ENCODE measurements at regions not wholly inside any gene's neighbourhood (a gene's known extent, or its start where the extent isn't known, plus 50 kb on each side); places are given as distances from the start of the nearest gene placed in this dataset.

DNA sequence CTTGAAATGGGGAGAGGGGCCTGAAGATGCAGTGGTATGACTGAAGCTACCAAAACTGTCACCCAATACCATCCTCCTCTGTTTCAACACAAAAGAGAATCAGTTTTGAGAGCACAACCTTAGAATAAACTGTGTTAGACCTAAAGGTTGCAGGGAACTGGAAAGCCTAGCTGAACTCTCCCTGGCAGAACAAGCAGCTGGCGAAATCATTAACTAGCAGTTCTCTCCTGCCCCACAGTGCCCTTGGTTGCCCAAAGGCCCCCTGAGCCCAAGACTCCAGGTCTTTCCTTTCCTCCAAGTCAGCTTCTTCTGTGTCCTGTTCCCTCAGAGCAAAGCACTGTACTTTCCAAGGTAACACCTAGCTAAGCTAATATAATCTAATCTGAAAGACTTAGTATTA lies 135.4 kb upstream of the SLC30A5 start:
- no peak for DNase-seq

- DNase-seq = no peak
Measured at GRCh38 chr5:68960456-68960855, 133.4 kb upstream of the SLC30A5 start.

DNA sequence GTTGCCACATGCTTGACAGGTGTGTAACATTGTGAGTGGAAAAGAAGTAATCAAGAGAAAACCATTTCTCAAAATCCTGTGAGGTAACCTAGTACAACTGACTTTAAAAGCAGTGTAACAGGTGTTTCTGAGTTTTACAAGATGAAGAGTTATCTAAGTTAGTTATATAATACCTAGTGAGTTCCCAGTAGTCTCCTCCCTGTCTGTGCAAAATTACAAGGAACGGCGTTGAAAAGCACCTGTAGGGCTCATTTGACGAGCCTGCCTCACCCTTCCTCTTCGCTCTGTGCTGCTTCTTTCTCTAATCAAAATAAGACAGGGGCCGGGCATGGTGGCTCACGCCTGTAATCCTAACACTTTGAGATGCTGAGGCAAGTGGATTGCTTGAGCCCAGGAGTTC lies 132.9 kb upstream of the SLC30A5 start:
- no peak for DNase-seq

DNA sequence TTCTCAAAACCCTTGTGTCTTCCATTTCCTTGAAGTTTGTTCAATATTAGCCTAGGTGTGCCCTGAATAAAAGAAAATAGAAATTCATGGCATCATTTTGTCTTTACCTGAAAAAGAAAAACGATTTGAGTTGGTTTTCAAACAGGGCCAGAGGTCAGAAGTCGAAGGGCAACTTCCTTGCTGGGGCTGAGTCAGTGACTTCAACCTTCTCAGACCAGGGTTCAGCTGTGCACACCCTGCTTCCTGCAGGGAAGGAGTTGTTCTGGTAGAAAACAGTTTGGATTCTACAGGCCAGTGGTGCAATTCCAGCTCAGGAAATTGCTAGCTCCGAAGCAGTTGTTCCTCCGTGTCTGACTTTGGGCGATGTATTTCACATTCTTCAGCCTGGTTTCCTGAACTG lies 132.1 kb upstream of the SLC30A5 start:
- DNase-seq = no peak

GRCh38 chr5:68962757-68963484 lies 130.9 kb upstream of the SLC30A5 start:
- DNase-seq = peak; percentile 60

DNA sequence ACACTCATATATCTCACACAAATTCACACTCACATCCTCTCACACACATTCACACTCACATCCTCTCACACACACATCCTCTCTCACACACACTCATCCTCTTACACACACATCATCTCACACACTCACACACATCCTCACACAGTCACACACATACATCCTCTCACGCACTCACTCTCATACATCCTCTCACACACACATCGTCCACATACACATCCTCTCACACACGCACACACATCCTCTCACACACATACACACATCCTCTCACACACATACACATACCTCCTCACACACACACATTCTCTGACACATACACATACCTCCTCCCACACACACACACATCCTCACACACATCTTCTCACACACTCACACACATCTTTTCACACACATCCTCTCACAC lies 129.1 kb upstream of the SLC30A5 start:
- DNase-seq = no peak

DNA sequence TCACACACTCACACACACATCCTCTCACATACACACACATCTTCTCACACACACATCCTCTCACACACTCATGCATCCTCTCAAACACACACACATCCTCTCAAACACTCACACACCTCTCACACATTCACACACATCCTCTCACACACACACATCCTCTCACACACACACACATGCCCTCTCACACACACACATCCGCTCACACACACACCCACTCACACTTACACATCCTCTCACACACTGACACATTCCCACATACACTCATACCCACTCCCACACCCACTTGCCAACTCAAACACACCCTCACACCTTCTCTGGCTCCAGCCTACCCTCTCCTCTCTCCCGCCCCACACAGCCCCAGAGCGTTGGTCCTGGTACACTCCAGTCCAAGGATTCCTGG lies 127.9 kb upstream of the SLC30A5 start:
- no peak for DNase-seq

DNA sequence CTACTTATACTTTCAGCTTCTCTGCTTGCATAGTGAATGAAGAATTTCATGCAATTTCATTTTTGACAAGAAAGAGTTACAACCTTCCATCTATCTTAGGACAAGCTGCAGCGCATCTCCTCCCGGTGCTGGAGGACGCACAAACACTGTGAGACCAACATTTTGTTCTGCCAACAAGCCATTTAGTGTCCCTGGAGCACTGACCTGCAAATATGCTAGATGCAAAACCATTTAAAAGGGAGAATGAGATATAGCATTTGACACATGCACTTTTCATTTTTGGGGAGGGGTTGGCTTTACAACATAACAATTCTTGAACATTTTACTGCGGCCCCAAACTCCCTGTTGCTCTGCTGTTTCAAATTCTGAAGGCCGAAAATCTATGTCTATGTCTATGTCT lies 127.2 kb upstream of the SLC30A5 start:
- DNase-seq = no peak

DNA sequence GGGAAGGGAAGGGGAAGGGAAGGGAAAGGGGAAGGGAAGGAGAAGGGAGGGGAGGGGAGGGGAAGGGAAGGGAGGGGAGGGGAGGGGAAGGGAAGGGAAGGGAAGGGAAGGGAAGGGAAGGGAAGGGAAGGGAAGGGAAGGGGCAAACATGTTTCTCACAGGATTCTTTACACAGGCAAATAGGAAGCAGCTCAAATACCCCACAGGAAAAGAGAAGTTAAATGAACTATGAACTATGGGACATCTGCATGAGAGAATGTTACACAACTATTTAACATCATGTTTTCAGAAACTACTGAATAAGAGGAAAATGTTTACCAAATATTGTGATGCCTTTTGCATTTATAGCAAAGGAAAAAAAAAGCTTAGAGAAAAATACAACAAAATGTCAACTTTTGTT lies 125.4 kb upstream of the SLC30A5 start:
- DNase-seq = no peak

- DNase-seq = no peak
Measured at GRCh38 chr5:68970617-68971016, 123.2 kb upstream of the SLC30A5 start.

GRCh38 chr5:68973696-68974095 lies 120.1 kb upstream of the SLC30A5 start:
- no peak for DNase-seq

DNA sequence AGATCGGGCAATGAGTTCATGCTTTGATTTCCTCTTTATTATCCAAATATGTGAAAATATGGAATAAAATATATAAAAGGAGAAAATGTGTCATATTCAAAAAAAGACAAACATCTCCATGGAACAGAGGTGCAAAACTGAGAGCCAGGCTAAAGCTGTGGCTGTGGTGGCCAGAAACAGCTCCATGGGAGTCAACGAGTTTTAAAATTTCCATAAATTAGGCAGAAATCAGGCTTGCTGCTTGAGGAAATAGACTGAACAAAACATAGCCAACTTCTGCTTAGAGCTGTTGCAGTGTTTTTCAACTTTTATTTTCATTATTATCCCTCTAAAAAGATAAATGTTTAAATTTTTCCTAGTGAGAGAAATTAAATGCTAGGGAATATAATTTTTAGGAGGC lies 110.8 kb upstream of the SLC30A5 start:
- no peak for DNase-seq

- no peak for DNase-seq
Measured at GRCh38 chr5:68983959-68984358, 109.9 kb upstream of the SLC30A5 start.

DNA sequence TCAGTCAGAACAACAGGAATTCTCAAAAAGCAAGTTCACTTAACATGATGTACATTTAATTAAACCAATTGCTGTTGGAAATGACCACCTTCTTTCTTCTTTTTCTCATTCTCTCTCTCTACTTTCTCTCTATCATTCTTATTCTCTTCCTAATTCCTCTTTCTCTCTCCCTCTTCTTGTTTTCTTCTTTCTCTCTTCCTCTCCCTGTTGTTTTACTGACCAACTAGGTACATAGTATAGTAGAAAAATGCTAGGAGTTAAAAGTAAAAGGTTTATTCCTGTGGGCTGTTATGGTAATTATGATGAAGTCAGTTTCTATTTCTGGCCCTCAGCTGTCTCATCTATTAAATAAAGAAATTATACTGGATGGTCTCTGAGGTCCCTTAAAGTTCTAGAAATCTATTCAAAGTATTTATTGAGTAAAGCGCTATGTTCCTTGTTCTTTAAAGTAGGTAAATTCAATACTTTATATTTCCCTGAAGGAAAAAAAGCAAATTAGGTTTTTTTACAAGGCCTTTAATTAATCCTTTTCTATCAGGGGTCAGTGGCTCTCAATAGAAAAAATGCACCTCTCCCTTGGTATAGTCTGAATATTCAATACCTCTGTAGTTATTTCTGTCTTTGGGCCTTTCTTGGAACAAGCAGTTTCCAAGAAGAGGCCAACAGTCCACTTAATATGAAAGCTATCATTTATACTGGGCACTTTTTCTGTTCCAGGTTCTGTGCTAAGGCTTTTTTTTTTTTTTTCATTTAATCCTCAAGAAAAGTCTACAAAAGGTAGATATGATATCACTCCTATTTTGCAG lies 102.3 kb upstream of the SLC30A5 start:
- no peak for DNase-seq

GRCh38 chr5:68994645-68995044 lies 99.2 kb upstream of the SLC30A5 start:
- DNase-seq = no peak

DNA sequence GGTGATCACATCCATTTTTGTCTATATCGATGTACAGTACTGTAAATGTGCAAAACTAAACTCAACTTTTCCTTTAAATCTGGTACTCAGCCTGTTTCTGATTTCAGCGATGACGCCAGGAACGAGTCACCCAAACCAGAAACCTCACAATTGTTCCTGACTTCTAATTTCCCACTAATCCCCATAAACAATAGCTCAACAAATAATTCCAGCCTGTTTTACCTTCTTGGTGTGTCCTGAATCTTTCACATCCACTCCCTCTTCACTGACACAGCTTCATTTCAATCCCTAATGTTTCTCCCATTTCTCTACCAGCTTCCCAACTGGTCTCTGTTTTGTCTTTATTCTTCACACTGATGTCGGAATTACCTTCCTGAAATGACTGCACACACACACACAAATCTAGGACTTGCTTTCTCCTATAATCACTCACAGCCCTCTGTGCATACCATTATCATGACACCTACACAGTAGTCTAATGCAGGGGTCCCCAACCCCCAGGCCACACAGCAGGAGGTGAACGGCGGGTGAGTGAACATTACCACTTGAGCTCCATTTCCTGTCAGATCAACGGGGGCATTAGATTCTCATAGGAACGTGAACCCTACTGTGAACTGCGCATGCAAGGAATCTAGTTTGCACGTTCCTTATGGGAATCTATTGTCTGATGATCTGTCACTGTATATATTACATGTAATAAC lies 97.8 kb upstream of the SLC30A5 start:
- peak; percentile 65 for DNase-seq

- DNase-seq = peak; percentile 26
Measured at GRCh38 chr5:68999181-68999580, 94.6 kb upstream of the SLC30A5 start.

- no peak for DNase-seq
Measured at GRCh38 chr5:69000216-69000919, 93.4 kb upstream of the SLC30A5 start.

- DNase-seq = no peak
Measured at GRCh38 chr5:69000949-69001348, 92.9 kb upstream of the SLC30A5 start.

DNA sequence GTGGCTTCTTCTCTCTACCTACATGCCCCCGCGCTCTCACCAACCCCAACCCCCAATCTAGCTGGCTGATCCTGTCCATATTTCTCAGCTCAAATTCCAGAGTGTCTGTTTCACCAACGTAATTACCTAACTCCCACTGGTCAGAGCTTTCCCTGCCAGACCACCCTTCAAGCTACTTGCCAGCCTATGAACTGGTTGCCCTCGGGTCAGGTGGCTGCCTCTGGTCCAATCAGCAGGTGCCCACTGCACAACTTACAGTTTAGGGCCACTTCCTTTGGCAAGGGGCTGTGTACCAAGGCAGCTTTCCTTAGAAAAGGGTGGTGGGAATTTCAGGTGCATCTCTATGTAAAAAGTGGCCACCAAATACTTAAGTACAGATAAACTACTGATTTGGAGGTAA lies 92.2 kb upstream of the SLC30A5 start:
- no peak for DNase-seq

DNA sequence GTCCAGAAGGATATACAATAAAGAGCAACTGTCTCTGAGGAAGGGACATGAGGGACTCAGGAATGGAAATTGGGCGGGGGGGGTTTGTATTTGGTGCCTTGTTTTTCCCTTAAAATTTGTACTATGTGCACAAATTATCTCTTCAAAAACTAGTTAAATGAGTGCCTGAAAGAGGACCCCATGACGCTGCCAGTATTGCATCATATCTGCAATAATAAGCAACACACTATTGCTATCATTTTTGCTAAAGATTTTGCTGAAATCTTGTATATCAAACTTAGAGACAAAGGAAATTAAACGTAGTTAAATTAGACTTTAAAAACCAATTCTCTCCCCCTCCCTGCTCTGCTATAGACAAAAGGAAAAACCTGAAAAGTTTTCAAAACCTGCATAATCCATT lies 89.7 kb upstream of the SLC30A5 start:
- DNase-seq = no peak

DNA sequence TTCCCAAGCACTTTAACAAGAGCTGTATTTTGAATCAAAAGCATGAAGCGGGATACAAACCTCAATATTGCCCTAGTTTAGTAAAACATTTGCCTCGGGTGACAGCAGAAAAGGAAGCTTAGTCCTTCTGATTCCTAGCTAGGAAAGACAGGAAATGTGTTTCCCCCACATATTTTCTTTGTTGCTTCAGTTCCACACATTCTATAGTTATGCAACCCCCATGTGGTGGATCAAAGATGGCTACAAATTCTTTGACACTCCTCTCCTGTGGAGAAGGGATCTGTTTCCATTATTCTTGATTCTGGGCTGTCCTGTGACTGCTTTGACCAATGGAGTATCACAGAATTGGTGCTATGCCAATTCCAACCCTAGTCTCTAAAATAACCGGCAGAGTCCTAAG lies 89.1 kb upstream of the SLC30A5 start:
- peak; percentile 56 for DNase-seq

GRCh38 chr5:69006030-69006429 lies 87.8 kb upstream of the SLC30A5 start:
- DNase-seq = no peak
